CD4-positive, alpha-beta T cell treated with Interferon gamma for 1 hour (primary cell): ENCODE measurements at regions not wholly inside any gene's neighbourhood (a gene's known extent, or its start where the extent isn't known, plus 50 kb on each side); places are given as distances from the start of the nearest gene placed in this dataset.

Source experiments
- DNase-seq: peaks from one replicate; pipeline ENCODE4 v3.0.0-alpha.2; 2020

- no peak for DNase-seq
Measured at GRCh38 chr2:57539761-57540160, 506.8 kb upstream of the VRK2 start.

DNA sequence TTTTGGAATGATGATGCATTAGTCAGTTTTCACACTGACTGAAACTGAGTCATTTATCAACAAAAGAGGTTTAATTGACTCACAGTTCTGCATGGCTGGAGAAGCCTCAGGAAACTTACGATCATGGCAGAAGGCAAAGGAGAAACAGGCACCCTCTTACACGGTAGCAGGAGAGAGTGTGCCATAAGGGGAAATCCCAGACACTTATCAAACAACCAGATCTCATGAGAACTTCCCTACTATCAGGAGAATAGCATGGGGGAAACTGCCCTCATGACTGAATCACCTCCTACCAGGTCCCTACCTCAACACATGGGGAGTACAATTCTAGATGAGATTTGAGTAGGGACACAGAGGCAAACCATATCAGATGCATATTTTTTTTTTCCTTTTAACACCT lies 504.5 kb upstream of the VRK2 start:
- no peak for DNase-seq

- DNase-seq: no peak
Measured at GRCh38 chr2:57543211-57543610, 503.4 kb upstream of the VRK2 start.

GRCh38 chr2:57544624-57545023 lies 502.0 kb upstream of the VRK2 start:
- no peak for DNase-seq

GRCh38 chr2:57546478-57546877 lies 500.1 kb upstream of the VRK2 start:
- DNase-seq: no peak

- no peak for DNase-seq
Measured at GRCh38 chr2:57549642-57550102, 496.9 kb upstream of the VRK2 start.

GRCh38 chr2:57550912-57551311 lies 495.7 kb upstream of the VRK2 start:
- DNase-seq: no peak

GRCh38 chr2:57552885-57553284 lies 493.7 kb upstream of the VRK2 start:
- DNase-seq: no peak

DNA sequence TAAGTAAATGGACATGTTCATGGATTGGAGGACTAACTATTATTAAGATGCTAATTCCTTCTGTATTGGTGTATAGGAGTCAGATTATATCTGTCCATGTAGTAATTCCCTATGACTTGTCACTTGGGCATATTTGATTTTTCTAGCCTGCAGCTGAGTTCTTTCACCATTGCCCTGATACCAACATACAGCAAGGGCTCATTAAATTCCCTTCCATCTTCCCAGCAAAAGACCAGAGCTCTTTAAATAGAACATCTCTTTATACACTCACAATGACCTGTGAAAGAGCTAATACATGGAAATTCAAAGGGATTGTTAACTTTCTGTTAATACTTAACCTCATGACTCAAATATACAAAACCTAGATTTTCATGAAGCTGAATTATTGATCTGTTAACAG lies 492.3 kb upstream of the VRK2 start:
- no peak for DNase-seq

DNA sequence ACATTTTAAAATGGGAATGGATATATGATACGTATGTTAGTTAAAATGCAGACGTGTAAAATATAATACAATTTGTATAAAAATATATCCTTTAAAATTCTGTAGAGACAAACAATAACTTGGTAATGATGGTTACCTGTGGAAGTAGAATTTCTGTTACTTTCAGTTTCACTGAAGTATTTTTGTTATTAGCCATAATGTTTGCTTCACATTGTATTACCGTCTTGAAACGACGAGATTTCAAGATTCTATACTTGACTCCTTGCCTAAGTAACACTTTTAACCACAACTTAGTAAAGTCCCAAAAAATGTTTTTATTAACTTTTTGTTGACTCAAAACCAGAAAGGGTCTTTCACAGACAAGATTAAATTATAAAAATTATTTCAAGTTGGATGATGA lies 488.3 kb upstream of the VRK2 start:
- no peak for DNase-seq

DNA sequence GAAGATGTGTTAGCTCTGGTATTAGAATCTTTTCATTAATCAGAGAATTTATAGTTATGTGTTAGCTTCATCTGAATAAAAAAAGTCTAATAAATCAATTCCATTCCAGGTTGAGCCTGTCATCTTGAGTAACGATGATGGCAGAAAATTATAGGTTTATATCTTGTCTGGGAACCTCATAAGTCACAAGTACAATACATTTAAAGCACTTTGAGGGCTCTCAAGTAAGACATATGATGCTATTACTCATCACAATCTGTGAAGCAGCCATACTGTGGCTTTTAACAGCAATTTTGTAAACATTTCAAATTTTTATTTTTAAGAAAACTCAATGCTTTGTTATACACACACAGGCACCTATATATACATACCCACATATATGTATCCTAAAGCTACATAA lies 484.1 kb upstream of the VRK2 start:
- DNase-seq: no peak

- DNase-seq: no peak
Measured at GRCh38 chr2:57563015-57563414, 483.6 kb upstream of the VRK2 start.

DNA sequence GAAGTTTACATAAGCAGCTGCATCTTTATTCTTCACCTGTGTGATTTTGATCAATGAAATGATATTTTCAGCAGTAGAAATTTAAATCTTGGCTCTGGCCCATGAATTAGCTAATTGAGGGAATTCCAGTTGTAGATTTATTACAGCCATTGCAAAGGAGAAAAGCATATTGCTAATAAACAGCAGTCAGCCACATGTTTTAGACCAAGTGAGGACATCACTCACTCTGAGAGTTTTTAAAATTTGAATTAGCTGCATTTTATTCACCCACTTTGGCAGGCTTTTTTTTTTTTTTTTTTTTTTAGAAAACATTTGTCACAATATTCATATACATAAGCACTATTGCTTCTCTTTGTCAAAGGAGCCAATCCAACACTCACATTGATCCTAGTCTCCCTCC lies 479.4 kb upstream of the VRK2 start:
- DNase-seq: no peak

- DNase-seq: no peak
Measured at GRCh38 chr2:57569396-57569795, 477.2 kb upstream of the VRK2 start.

GRCh38 chr2:57570961-57571360 lies 475.6 kb upstream of the VRK2 start:
- no peak for DNase-seq

DNA sequence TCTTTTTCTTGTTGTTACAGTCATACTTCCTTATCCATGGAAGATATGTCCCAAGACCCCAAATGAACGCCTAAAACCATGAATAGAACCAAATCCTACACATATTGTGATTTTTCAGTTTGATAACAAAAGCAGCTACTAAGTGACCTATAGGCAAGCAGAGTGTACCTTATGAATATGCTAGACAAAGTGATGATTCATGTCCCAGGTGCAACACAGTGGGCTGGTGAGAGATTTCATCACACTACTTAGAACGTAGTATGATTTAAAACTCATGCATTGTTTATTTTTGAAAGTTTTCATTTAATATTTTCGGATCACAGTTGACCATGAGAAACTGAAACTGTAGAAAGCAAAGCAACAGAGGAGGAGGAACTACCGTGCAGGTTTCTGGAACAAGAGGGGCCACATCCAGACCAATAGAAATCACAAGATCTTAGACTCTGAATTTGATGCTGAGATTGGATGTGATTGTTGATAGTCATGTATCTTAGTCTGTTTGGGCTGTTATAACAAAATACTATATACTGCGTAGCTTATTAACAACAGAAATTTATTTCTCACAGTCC lies 470.8 kb upstream of the VRK2 start:
- DNase-seq: no peak

DNA sequence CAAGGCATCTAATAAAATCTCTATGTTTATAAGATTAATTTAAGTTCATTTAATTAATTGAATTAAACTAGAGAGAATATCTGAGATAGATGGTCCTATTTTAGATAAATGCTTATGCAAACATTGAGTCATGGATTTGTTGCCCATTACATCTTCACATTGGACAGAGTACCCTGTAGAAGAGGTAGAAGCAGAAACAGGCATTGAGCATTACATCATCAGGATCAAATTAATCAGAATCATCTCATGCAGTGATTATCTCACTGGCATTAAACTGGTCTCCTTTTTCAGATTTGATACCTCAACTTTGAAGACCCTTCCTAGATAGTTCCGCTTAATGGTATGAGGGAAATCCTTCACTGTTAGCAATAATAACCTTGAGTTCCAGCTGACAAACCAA lies 469.6 kb upstream of the VRK2 start:
- no peak for DNase-seq

- no peak for DNase-seq
Measured at GRCh38 chr2:57597940-57598339, 448.7 kb upstream of the VRK2 start.

GRCh38 chr2:57598551-57598950 lies 448.1 kb upstream of the VRK2 start:
- no peak for DNase-seq

- DNase-seq: no peak
Measured at GRCh38 chr2:57602733-57603132, 443.9 kb upstream of the VRK2 start.

DNA sequence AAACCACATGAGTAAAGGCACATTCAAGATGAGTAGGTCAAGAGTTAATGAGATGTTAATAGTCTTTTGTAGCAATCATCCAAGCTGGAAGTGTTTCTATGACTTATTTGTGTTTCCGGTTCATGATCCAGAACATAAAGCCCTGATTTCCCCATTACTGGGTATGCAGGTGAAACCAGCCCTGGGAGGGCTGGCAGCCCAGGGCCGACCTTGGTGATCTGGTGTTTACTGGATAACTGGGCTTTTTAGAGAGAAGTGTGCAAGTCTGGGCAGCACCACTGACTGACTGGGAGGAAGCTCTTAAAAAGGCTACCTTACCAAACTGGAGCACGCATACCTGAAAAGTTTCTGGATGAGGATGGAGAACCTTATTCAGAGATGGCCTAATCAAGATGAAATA lies 431.6 kb upstream of the VRK2 start:
- DNase-seq: no peak

DNA sequence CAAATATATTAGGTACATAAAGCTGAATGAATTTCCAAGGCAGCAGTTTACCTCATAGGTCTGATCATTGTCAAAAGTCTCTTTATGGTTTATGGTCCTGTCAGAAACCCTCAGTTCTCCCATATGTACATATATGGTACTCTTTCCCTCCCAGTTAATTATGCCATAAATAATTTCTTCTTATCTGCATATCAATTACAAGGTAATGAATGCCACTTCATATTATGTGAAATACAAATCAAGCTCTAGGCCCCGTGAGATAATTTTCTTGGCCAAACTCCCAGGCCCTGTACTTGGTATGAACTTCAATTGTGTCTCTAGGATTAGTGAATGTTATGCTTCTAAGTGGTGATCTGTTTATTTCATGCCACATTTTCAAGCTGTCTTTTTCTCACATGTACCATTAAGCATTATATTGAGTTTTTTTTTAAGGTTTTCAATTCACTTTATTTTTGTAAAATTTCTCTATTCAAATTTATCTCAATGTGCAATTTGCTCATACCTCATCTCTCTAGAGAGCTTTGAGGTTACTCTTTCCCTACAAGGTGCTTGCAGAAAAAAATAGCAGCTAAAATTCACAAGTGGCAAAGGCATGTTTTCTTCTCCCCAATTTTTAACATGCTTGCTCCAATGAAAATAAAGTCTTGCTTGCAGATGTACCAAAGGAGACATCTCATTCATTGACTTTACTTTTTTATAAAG lies 430.6 kb upstream of the VRK2 start:
- DNase-seq: no peak

GRCh38 chr2:57617318-57617717 lies 429.3 kb upstream of the VRK2 start:
- DNase-seq: no peak

DNA sequence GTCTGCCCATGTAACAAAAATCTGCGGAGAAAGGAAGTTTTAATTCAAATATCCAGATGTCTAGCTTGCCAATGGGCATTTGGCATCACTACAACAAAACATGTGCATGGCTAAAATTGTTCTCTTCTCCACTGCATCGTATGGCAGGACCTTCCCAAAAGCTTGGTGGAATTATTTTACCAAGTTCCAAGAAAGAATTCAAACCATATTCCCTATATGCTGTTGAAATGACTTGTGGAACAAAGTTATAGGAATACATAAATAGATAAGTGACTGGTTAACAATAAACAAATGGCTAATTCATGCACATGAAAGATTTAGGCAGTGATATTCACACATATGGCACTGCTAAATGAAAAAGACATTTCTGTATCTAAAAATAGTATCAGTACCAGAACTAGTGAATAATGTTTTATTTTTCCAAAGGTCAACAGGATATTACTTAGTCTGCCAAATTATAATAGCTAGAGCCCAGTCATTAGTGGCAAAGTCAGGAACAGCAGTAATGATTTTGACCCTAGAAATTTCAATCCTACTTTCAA lies 425.4 kb upstream of the VRK2 start:
- no peak for DNase-seq

- DNase-seq: no peak
Measured at GRCh38 chr2:57622009-57622408, 424.6 kb upstream of the VRK2 start.
